Prostate gland (tissue), 2 donors: ENCODE measurements at regions not wholly inside any gene's neighbourhood (a gene's known extent, or its start where the extent isn't known, plus 50 kb on each side); places are given as distances from the start of the nearest gene placed in this dataset.

ENCODE experiments used
- CTCF ChIP-seq, 4 experiments: fragments of 200-600 bp in 2 of 4; fragments of 450-650 bp in 2 of 4; sonication (generic) in 2 of 4; IDR thresholded peaks; 1 replicate in 3 of 4; 2 replicates in 1 of 4; pipeline ENCODE4 v1.5.1; 2016 to 2019; ENCODE audit warnings: antibody characterized with exemption in 4 of 4, mild to moderate bottlenecking in 2 of 4, moderate library complexity in 2 of 4
- POLR2A ChIP-seq: fragments of 450-650 bp; IDR thresholded peaks from one replicate; pipeline ENCODE4 v1.6.1; 2016; ENCODE audit warnings: antibody characterized with exemption, mild to moderate bottlenecking

- TF ChIP-seq CTCF (IDR thresholded peaks at IDR 0.05) (no peak), POLR2A (no peak)
Measured at GRCh38 chr18:4858379-4859127, 338.5 kb downstream of the AKAIN1 start.
